GM12878 (cell line): ENCODE measurements at regions not wholly inside any gene's neighbourhood (a gene's known extent, or its start where the extent isn't known, plus 50 kb on each side); places are given as distances from the start of the nearest gene placed in this dataset.

Experiments
- ATAC-seq: fragments of 200-7000 bp; cut with Tn5 transposase; 3 replicates; pipeline ENCODE4 v1.9.1; 2020; ENCODE audit warnings: mild to moderate bottlenecking, moderate library complexity
- BruUV-seq: library from RNA; stranded (reverse); fragments of 400-500 nt; replicated peaks from 2 replicates; lab custom pipeline; 2021; lab: Mats Ljungman, UMichigan
- CTCF ChIA-PET: fragments of 300-600 bp; sonication (Branson Sonifier 250); formaldehyde crosslinking; extraction: SDS; loops from one replicate; lab custom pipeline; 2021; ENCODE audit warnings: inconsistent platforms; lab: Yijun Ruan, JAX
- POLR2A ChIA-PET: fragments of 350-600 bp; formaldehyde crosslinking; extraction: SDS; loops from one replicate; lab custom pipeline; 2021; ENCODE audit warnings: inconsistent platforms; lab: Charles Lee
- RAD21 ChIA-PET: fragments of 300-600 bp; sonication (Branson Sonifier 250); formaldehyde crosslinking; loops from one replicate; lab custom pipeline; 2023; ENCODE audit warnings: antibody characterized with exemption; ENCODE audit not compliant: unreplicated experiment; lab: Charles Lee
- SMC1A ChIA-PET: fragments of 300-600 bp; sonication (Branson Sonifier 250); formaldehyde crosslinking; loops from one replicate; lab custom pipeline; 2023; ENCODE audit not compliant: unreplicated experiment, uncharacterized antibody; lab: Charles Lee
- DNase-seq: peaks from one replicate; pipeline ENCODE4 v3.0.0-alpha.2; 2011; ENCODE audit warnings: low read depth, low spot score
- FAIRE-seq: peaks from 3 replicates; lab custom pipeline; 2011; peaks lifted over from hg19 to GRCh38; lab: Jason Lieb, UNC
- H2AFZ ChIP-seq: 2 replicates; pipeline ENCODE4 v1.6.0; 2011; ENCODE audit warnings: low read depth, low read length, control low read depth; ENCODE audit not compliant: control insufficient read depth
- H3K27ac ChIP-seq: 2 replicates; pipeline ENCODE4 v1.5.1; 2011; ENCODE audit warnings: control low read depth; ENCODE audit not compliant: control insufficient read depth, insufficient read depth
- H3K27me3 ChIP-seq, 2 experiments: replicated peaks in 1 of 2; 2 replicates each; pipeline versions ENCODE4 v1.6.0 to v1.6.1; 2011; ENCODE audit warnings: low read length in 1 of 2; ENCODE audit not compliant: control insufficient read depth in 2 of 2, insufficient read depth in 2 of 2
- H3K36me3 ChIP-seq, 2 experiments: 2 replicates each; pipeline ENCODE4 v1.5.1; 2011; ENCODE audit warnings: low read length in 1 of 2; ENCODE audit not compliant: control insufficient read depth in 2 of 2, insufficient read depth in 2 of 2
- H3K4me1 ChIP-seq: 2 replicates; pipeline ENCODE4 v1.6.1; 2011; ENCODE audit warnings: mild to moderate bottlenecking, low read length, moderate library complexity, mixed read lengths; ENCODE audit not compliant: control insufficient read depth, insufficient read depth
- H3K4me2 ChIP-seq: 2 replicates; pipeline ENCODE4 v1.6.0; 2011; ENCODE audit warnings: control low read depth; ENCODE audit not compliant: control insufficient read depth, insufficient read depth
- H3K4me3 ChIP-seq: fragments of 200-600 bp; sonication (generic); 2 replicates; pipeline ENCODE4 v1.5.1; 2016
- H3K79me2 ChIP-seq: 2 replicates; pipeline ENCODE4 v1.6.0; 2011; ENCODE audit warnings: low read length; ENCODE audit not compliant: control insufficient read depth, insufficient read depth
- H3K9ac ChIP-seq: 2 replicates; pipeline ENCODE4 v1.8.0; 2011; ENCODE audit warnings: low read length, control low read depth, mixed read lengths; ENCODE audit not compliant: control insufficient read depth, insufficient read depth
- H3K9me3 ChIP-seq: replicated peaks from 3 replicates; pipeline ENCODE4 v1.5.1; 2011; ENCODE audit warnings: mild to moderate bottlenecking, low read length; ENCODE audit not compliant: control insufficient read depth, insufficient read depth
- H4K20me1 ChIP-seq: 2 replicates; pipeline ENCODE4 v1.6.0; 2011; ENCODE audit not compliant: control insufficient read depth, insufficient read depth
- BACH1 ChIP-seq: fragments of 450-650 bp; IDR thresholded peaks from 2 replicates; pipeline ENCODE4 v1.6.1; 2017; ENCODE audit warnings: mild to moderate bottlenecking, borderline replicate concordance
- BCLAF1 ChIP-seq: fragments of 450-650 bp; IDR thresholded peaks from 2 replicates; pipeline ENCODE4 v1.6.1; 2017; ENCODE audit warnings: antibody characterized with exemption, mild to moderate bottlenecking, moderate library complexity
- CREB1 ChIP-seq: IDR thresholded peaks from 2 replicates; pipeline ENCODE4 v1.6.1; 2012; ENCODE audit warnings: low read depth, mild to moderate bottlenecking, inconsistent platforms
- E4F1 ChIP-seq: fragments of 450-650 bp; IDR thresholded peaks from 2 replicates; pipeline ENCODE4 v1.6.1; 2018; ENCODE audit warnings: borderline replicate concordance, mild to moderate bottlenecking; ENCODE audit not compliant: partially characterized antibody
- EGR1 ChIP-seq, 2 experiments: IDR thresholded peaks; 1 replicate in 1 of 2; 2 replicates in 1 of 2; pipeline ENCODE4 v1.6.1; 2011 to 2012; ENCODE audit warnings: low read depth in 2 of 2, low read length in 2 of 2, borderline replicate concordance in 1 of 2, mild to moderate bottlenecking in 1 of 2, moderate library complexity in 1 of 2
- ELK1 ChIP-seq: IDR thresholded peaks from 2 replicates; pipeline ENCODE4 v1.6.1; 2012; ENCODE audit warnings: low read depth, low read length, improper control_type of control experiment
- EP300 ChIP-seq, 2 experiments: fragments of 150-350 bp in 1 of 2; IDR thresholded peaks; 2 replicates each; pipeline ENCODE4 v1.6.1; 2011 to 2012; ENCODE audit warnings: low read depth in 2 of 2, low read length in 2 of 2, borderline replicate concordance in 1 of 2, improper control_type of control experiment in 1 of 2, inconsistent platforms in 1 of 2; ENCODE audit not compliant: control insufficient read depth in 1 of 2
- HDGF ChIP-seq: fragments of 450-650 bp; IDR thresholded peaks from 2 replicates; pipeline ENCODE4 v1.6.1; 2016; ENCODE audit warnings: antibody characterized with exemption
- IKZF1 ChIP-seq: fragments of 450-650 bp; conservative IDR thresholded peaks from 2 replicates; pipeline ENCODE4 v1.6.1; 2017; ENCODE audit warnings: antibody characterized with exemption, mild to moderate bottlenecking
- IRF4 ChIP-seq: IDR thresholded peaks from 2 replicates; pipeline ENCODE4 v1.6.1; 2011; ENCODE audit warnings: low read depth, low read length
- KDM1A ChIP-seq: fragments of 200-600 bp; sonication (generic); IDR thresholded peaks from 2 replicates; pipeline ENCODE4 v1.6.1; 2016; ENCODE audit warnings: borderline replicate concordance
- MTA2 ChIP-seq: fragments of 450-650 bp; IDR thresholded peaks from 2 replicates; pipeline ENCODE4 v1.6.1; 2016; ENCODE audit warnings: low read depth, mild to moderate bottlenecking, moderate library complexity
- NR2F1 ChIP-seq: fragments of 450-650 bp; conservative IDR thresholded peaks from 2 replicates; pipeline ENCODE4 v1.6.1; 2017; ENCODE audit warnings: mild to moderate bottlenecking
- RFX5 ChIP-seq: IDR thresholded peaks from 2 replicates; pipeline ENCODE4 v1.6.1; 2011; ENCODE audit warnings: low read depth, low read length, improper control_type of control experiment
- ZBTB33 ChIP-seq: fragments of 450-650 bp; IDR thresholded peaks from 2 replicates; pipeline ENCODE4 v1.6.1; 2017; ENCODE audit warnings: mild to moderate bottlenecking
- ZNF622 ChIP-seq: fragments of 450-650 bp; IDR thresholded peaks from 2 replicates; pipeline ENCODE4 v1.6.1; 2017; ENCODE audit warnings: mild to moderate bottlenecking, inconsistent platforms
- WGBS: methylation state at CpG from one replicate; pipeline ENCODE4 v1.1.6; 2016; ENCODE audit warnings: low lambda C conversion rate; ENCODE audit not compliant: insufficient replicate concordance, insufficient coverage; ENCODE audit errors: missing lambda C conversion rate; 5-methylcytosine and 5-hydroxymethylcytosine counted together
- in situ Hi-C: fragments of 300-500 bp; cut with MboI; formaldehyde crosslinking; loops from 9 replicates; pipeline ENCODE4 v1.14.3; 2018; ENCODE audit warnings: mixed read lengths
- intact Hi-C: fragments of 100-400 bp; cut with micrococcal nuclease; formaldehyde crosslinking; loops from one replicate; pipeline ENCODE4 v1.14.2; 2022; ENCODE audit not compliant: unreplicated experiment

- no peak for TF ChIP-seq ZBTB33
- TF ChIP-seq, all 136 proteins: peak for 0
Measured at GRCh38 chr5:30098940-30099339, 1094.5 kb upstream of the CDH6 start (continued).

GRCh38 chr5:30092548-30092947 lies 1100.9 kb upstream of the CDH6 start:
- no peaks in the 10 kb centered on the region for H3K36me3 ChIP-seq
- ChIA-PET RAD21 (no interaction called here), POLR2A (no interaction called here), SMC1A (interaction anchor here (2.1 kb wide), 1 partner anchor 9 kb away, joined by 6 read pairs; no protein-coding TSS in a partner anchor), CTCF (no interaction called here)
- no peak overlapping the region for H3K4me2 ChIP-seq
- intact Hi-C loops (no loop called here), in situ Hi-C loops (no loop called here)
- DNase-seq (no peak), ATAC-seq (no peak), FAIRE-seq (no peak)
- no peaks in the 10 kb centered on the region for H3K9me3 ChIP-seq
- no peak overlapping the region for H3K27ac ChIP-seq
- H3K79me2 ChIP-seq: no peaks in the 10 kb centered on the region
- no peak overlapping the region for H2AFZ ChIP-seq
- no peak overlapping the region for H3K4me3 ChIP-seq
- H3K9ac ChIP-seq: no peak overlapping the region
- WGBS: 0% methylated on average over 1 of the region's 1 CpG
- no peaks in the 10 kb centered on the region for H4K20me1 ChIP-seq
- H3K4me1 ChIP-seq: no peaks in the 10 kb centered on the region
- H3K27me3 ChIP-seq: no peaks in the 10 kb centered on the region
- BruUV-seq: no TSS peak
- TF ChIP-seq EP300 (IDR thresholded peaks at IDR 0.05; ENCODE audit: borderline replicate concordance in 1 of 2, control insufficient read depth in 1 of 2, low read depth in 2 of 2, low read length in 2 of 2) (no peak), MTA2 (no peak), BACH1 (no peak), NR2F1 (no peak), RFX5 (no peak), ELK1 (no peak), IRF4 (no peak), KDM1A (no peak), BCLAF1 (no peak), IKZF1 (no peak), CREB1 (no peak), HDGF (no peak), EGR1 (IDR thresholded peaks at IDR 0.05; ENCODE audit: borderline replicate concordance in 1 of 2, low read depth in 2 of 2, low read length in 2 of 2) (no peak), ZNF622 (no peak), E4F1 (no peak)
